ENCODE measurements at regions not wholly inside any gene's neighbourhood (a gene's known extent, or its start where the extent isn't known, plus 50 kb on each side); places are given as distances from the start of the nearest gene placed in this dataset.

DNA sequence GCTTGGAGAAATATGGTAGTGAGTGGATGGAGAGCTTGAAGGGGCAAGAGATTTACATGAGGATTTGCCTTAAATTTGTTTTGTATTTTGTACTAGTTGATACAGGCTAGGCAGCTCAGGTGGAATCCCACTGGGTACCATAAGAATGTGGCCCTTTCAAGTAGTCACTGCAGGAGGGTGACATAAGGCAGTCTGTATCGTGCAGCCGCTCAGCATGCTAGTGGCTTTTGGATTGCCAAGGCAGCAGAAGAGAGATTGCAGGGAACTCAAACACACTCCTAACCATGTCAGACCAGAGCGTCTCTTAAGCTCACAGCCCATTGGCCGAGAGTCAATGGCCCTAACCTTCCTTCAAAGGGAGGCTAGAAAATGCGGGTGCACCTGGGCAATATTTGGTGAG, 420.0 kb downstream of the ADGRL2 start:
- no peak for TF ChIP-seq EZH2 (IDR thresholded peaks at IDR 0.05; ENCODE audit: borderline replicate concordance, low read depth, low read length, poor library complexity, severe bottlenecking)
- TF ChIP-seq, protein P1, sequence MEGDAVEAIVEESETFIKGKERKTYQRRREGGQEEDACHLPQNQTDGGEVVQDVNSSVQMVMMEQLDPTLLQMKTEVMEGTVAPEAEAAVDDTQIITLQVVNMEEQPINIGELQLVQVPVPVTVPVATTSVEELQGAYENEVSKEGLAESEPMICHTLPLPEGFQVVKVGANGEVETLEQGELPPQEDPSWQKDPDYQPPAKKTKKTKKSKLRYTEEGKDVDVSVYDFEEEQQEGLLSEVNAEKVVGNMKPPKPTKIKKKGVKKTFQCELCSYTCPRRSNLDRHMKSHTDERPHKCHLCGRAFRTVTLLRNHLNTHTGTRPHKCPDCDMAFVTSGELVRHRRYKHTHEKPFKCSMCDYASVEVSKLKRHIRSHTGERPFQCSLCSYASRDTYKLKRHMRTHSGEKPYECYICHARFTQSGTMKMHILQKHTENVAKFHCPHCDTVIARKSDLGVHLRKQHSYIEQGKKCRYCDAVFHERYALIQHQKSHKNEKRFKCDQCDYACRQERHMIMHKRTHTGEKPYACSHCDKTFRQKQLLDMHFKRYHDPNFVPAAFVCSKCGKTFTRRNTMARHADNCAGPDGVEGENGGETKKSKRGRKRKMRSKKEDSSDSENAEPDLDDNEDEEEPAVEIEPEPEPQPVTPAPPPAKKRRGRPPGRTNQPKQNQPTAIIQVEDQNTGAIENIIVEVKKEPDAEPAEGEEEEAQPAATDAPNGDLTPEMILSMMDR (conservative IDR thresholded peaks at IDR 0.05; ENCODE audit: low read depth, low read length): no peak
- Histone ChIP-seq H3K4me3 (ENCODE audit: low read depth, low read length, poor library complexity, severe bottlenecking) (no peak overlapping the region), H3K27me3 (replicated peaks; ENCODE audit: insufficient read depth, low read depth, low read length, poor library complexity) (no peaks in the 10 kb centered on the region), H3K27ac (ENCODE audit: low read depth, low read length, poor library complexity, severe bottlenecking) (no peak overlapping the region), H3K4me1 (ENCODE audit: insufficient read depth, low read length, poor library complexity, severe bottlenecking) (peaks cover 31% of the 10 kb centered on the region), H3K9me3 (ENCODE audit: low read depth, low read length, poor library complexity, severe bottlenecking) (no peaks in the 10 kb centered on the region), H3K36me3 (ENCODE audit: insufficient read depth, low read length, poor library complexity, severe bottlenecking) (no peaks in the 10 kb centered on the region)
- ChIA-PET CTCF (no interaction called here), POLR2A (ENCODE audit: low non-redundant PET) (no interaction called here)
- no peak for DNase-seq (ENCODE audit: low spot score)
- BruUV-seq (replicated peaks): no TSS peak
- intact Hi-C loops (cut with micrococcal nuclease; ENCODE audit: unreplicated experiment): no loop called here

DNA sequence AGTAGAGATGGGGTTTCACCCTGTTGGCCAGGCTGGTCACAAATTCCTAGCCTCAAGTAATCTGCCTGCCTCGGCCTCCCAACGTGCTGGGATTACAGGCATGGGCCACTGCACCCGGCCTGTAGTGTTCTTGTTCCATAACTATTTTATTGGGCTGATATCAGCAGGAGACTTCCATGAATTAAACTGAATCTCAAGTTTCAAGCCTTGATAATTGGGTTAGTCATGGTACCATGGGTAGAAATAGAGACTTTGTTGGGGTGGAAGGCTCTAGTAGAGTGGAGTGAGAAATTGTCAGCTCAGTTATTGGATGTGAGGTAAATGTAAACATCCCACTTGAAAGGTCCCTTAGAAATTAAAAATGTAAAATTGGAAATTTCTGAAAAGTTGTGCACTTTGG, 419.1 kb downstream of the ADGRL2 start:
- Histone ChIP-seq H3K27me3 (replicated peaks; ENCODE audit: insufficient read depth, low read depth, low read length, poor library complexity) (no peaks in the 10 kb centered on the region), H3K4me3 (ENCODE audit: low read depth, low read length, poor library complexity, severe bottlenecking) (no peak overlapping the region), H3K27ac (ENCODE audit: low read depth, low read length, poor library complexity, severe bottlenecking) (no peak overlapping the region), H3K9me3 (ENCODE audit: low read depth, low read length, poor library complexity, severe bottlenecking) (no peaks in the 10 kb centered on the region), H3K4me1 (ENCODE audit: insufficient read depth, low read length, poor library complexity, severe bottlenecking) (peaks cover 22% of the 10 kb centered on the region), H3K36me3 (ENCODE audit: insufficient read depth, low read length, poor library complexity, severe bottlenecking) (no peaks in the 10 kb centered on the region)
- POLR2A ChIA-PET (ENCODE audit: low non-redundant PET): interaction anchor here (0.7 kb wide), 1 partner anchor 1759 kb away, joined by 3 read pairs; no protein-coding TSS in a partner anchor
- CTCF ChIA-PET: no interaction called here
- intact Hi-C loops (cut with micrococcal nuclease; ENCODE audit: unreplicated experiment): no loop called here
- TF ChIP-seq, protein P1 (conservative IDR thresholded peaks at IDR 0.05; ENCODE audit: low read depth, low read length): no peak
- no peak for TF ChIP-seq EZH2 (IDR thresholded peaks at IDR 0.05; ENCODE audit: borderline replicate concordance, low read depth, low read length, poor library complexity, severe bottlenecking)
- peak; percentile 60 for DNase-seq (ENCODE audit: low spot score)
- no TSS peak for BruUV-seq (replicated peaks)

DNA sequence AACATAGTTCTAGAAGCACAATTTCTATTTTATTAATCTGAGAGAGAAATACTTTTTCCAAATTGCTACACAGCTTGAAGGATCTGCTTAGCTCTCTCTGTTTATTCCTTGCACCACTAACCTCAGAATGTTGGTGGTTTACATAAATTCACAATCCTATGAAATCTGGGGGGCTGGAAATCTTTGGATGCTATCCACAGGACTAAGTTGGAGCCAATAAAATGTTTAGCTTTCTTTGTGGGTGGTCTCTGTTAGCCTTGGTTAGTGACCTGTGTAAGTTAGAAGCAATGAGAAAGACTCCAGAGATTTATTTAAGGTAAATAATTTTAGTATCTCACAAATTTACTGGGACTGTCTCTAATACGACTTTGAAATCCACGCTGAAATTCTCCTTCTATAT, 418.1 kb downstream of the ADGRL2 start:
- H3K27ac ChIP-seq (ENCODE audit: low read depth, low read length, poor library complexity, severe bottlenecking): no peak overlapping the region
- TF ChIP-seq, protein P1 (conservative IDR thresholded peaks at IDR 0.05; ENCODE audit: low read depth, low read length): no peak
- no peak for TF ChIP-seq EZH2 (IDR thresholded peaks at IDR 0.05; ENCODE audit: borderline replicate concordance, low read depth, low read length, poor library complexity, severe bottlenecking)
- H3K4me1 ChIP-seq (ENCODE audit: insufficient read depth, low read length, poor library complexity, severe bottlenecking): peaks cover 16% of the 10 kb centered on the region
- ChIA-PET POLR2A (ENCODE audit: low non-redundant PET) (no interaction called here), CTCF (no interaction called here)
- intact Hi-C loops (cut with micrococcal nuclease; ENCODE audit: unreplicated experiment): no loop called here
- DNase-seq (ENCODE audit: low spot score): no peak
- no peaks in the 10 kb centered on the region for H3K27me3 ChIP-seq (replicated peaks; ENCODE audit: insufficient read depth, low read depth, low read length, poor library complexity)
- H3K9me3 ChIP-seq (ENCODE audit: low read depth, low read length, poor library complexity, severe bottlenecking): no peaks in the 10 kb centered on the region
- no peak overlapping the region for H3K4me3 ChIP-seq (ENCODE audit: low read depth, low read length, poor library complexity, severe bottlenecking)
- no peaks in the 10 kb centered on the region for H3K36me3 ChIP-seq (ENCODE audit: insufficient read depth, low read length, poor library complexity, severe bottlenecking)
- no TSS peak for BruUV-seq (replicated peaks)

All from A673 (cell line).